HG03064 (cell line): ENCODE measurements at regions not wholly inside any gene's neighbourhood (a gene's known extent, or its start where the extent isn't known, plus 50 kb on each side); places are given as distances from the start of the nearest gene placed in this dataset.

Source experiments
- ATAC-seq: cut with Tn5 transposase; IDR thresholded peaks from one replicate; pipeline ENCODE4 v1.9.1; 2021; ENCODE audit warnings: low read depth; ENCODE audit not compliant: unreplicated experiment

- ATAC-seq: no peak
These were observed 186.5 kb downstream of the AXIN2 start for GRCh38 chr17:65374966-65375365.

DNA sequence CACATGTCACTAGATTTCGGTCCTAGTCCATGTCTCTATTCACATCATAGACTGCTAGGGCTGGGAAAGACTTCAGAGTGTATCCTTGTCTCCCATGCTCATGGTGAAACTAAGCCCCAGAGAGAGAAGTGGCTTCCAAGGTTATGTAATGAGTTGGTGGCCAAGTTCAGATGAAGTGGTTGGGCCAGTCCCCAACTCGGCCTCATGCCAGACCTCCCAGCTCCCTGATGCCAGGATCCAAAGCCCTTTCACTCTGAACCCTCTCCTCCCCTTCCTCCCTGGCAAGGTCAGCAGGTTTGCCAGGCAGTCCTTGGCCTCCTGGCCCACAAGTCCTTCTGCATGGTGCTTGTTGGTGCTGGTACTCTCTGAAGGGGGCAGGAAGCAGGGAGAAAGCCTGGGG, 189.7 kb downstream of the AXIN2 start:
- no peak for ATAC-seq

- no peak for ATAC-seq
These were observed 190.7 kb downstream of the AXIN2 start for GRCh38 chr17:65370669-65371131.

- no peak for ATAC-seq
These were observed 193.1 kb downstream of the AXIN2 start for GRCh38 chr17:65368341-65368740.

GRCh38 chr17:65366102-65366844, 195.2 kb downstream of the AXIN2 start:
- no peak for ATAC-seq

DNA sequence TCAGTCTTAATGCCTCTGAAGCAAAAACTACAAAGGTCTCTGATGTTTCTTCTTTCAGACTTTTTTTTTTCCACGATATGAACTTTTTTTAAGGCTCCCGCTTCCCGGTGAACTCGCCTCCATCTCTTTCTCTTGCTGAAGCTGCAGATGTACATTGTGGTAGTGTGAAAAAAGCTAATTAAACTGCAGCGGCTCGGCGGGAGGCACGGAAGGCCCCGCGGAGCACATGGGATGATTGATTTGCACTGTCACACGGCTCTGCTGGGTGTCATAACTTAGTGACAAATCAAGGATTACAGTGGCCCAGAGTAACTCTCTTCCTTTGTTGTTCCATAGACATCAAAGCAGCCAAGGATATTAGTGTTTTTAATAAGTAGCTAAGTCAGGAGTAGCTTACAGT, 196.3 kb downstream of the AXIN2 start:
- no peak for ATAC-seq

DNA sequence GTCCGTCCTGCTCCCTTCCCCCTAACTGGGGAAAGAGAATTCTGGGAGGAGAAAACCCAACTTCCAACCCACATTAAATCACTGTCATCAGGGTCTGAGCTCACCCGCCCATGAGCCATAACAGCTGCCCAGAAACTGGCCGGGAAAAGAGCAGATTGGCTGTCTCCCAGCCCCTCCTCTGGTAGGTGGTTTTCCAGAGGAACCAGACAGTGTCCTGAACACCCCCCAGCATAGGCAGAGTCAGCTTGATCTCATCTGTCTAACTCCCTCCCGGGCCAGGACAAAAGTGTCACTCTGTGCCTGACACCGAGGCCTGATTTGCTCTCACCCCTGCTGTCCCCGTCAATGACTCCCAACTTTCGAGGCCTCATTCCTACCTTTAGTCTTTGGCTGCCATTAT, 197.0 kb downstream of the AXIN2 start:
- no peak for ATAC-seq

DNA sequence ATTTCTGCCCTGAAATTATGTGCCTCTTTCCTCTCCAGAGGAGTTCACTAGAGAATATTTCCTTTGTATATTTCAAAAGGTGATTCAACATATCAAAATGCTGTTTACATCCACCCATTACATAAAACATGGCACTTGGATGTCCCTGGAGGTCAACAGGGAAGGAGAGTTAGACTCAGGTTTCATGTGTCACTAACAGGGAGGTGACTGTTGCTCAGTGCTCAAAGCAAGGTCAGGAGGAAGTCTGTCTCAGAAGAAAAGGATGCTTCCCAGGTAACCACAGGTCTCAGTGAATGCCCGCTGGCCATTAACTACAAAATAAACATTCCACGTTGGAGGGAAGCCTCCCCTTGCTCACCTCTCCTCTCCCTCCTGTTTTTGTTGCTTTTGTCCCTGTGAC, 198.6 kb downstream of the AXIN2 start:
- ATAC-seq: no peak

GRCh38 chr17:65360961-65361552, 200.4 kb downstream of the AXIN2 start:
- no peak for ATAC-seq

GRCh38 chr17:65359016-65359415, 202.4 kb downstream of the AXIN2 start:
- no peak for ATAC-seq

DNA sequence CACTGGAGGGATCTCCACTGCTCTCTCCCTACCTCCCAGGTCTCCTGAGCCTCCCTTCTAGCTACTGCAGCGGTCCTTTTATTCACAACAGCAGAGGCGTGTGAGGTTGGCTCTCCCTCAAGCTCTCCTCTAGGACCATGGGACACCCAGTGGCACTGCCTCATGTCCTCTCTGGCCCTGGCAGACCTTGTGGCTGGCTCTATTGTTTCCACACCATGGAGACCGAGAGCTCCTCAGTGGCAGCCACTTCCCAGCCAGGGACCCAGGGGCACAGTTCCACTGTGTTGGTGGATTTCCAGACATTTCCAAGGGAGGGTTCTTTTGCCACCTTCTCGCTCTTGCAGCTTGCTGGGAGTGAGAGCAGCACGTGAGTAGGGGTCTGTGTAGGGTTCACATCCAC, 204.9 kb downstream of the AXIN2 start:
- no peak for ATAC-seq

DNA sequence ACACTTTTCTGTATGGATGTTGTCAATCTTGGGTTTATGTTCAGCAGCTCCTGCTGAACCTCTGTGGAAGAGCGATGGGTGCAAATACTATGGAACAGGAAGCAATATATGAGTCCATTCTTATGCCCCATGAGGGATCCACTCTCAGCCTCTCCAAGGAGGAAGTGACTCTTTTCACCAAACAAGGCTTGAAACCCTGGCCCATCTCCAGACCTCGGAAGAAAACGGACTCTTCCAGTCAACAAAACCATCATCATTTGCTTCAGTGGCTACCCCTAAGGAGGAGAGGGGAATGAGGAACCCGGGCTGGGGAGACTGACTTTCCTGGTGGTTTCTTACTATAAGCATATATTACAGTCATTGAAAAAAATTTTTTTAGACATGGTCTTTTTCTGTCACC, 206.2 kb downstream of the AXIN2 start:
- ATAC-seq: no peak

- no peak for ATAC-seq
These were observed 211.5 kb downstream of the AXIN2 start for GRCh38 chr17:65349916-65350315.

- ATAC-seq: no peak
These were observed 209.0 kb downstream of the RGS9 start for GRCh38 chr17:65346166-65346565.

DNA sequence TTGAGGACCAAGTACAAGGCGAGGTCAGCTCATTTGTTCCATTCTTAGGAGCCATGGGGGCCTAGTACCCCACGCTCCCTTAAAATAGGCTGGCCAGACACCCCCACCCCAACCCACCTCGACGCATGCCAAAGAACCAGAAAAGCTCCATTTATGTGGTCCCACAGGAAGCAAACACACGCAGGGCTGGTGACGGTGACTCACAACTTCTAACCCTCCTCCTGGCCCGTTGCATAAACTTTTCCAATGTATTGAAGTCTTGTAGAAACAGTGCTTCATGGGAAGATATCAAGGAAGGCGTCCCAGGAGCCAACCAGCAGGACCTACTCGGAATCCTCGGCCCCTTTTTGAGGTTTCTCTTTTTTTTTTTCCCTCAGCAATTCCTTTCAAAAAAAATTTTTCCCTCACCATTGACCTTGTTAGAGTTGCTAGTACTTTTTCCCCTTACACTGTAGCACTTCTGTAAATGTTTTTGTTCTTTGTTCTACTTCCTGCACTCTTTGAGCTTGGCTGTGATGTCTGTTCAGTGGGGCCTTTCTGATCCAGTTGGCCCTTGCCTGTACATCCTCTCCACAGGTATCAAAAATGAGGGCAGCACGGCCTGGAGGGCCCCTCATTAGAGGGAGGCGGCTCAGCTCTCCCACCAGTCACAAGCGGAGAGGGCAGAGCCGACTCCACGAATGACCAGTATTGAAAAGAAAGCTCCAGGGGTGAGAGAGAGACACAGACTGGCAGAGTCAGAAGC, 208.3 kb downstream of the RGS9 start:
- ATAC-seq: no peak

DNA sequence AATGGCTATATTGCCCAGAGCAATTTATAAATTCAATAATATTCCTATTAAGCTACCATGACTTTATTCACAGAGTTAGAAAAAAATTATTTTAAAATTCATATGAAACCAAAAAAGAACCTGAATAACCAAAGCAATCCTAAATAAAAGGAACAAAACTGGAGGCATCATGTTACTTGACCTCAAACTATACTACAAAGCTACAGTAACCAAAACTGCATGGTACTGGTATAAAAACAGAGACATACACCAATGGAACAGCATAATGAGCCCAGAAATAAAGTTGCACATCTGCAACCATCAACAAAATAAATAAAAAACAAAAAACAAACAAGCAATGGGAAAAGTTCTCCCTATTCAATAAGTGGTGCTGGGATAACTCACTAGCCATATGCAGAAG, 203.2 kb downstream of the RGS9 start:
- ATAC-seq: no peak

GRCh38 chr17:65334406-65334805, 197.2 kb downstream of the RGS9 start:
- ATAC-seq: no peak

DNA sequence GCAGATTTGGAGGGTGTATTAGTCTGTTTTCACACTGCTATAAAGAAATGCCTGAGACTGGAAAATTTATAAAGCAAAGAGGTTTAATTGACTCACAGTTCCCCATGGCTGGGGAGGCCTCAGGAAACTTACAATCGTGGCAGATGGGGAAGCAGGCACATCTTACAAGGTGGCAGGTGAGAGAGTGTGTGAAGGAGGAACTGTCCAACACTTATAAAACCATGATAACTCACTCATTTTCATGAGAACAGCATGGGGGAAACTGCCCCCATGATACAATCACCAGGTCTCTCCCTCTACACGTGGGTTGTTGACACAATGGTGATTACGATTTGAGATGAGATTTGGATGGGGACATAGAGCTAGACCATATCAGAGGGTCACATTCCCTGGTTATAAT, 195.6 kb downstream of the RGS9 start:
- no peak for ATAC-seq

- ATAC-seq: no peak
These were observed 195.2 kb downstream of the RGS9 start for GRCh38 chr17:65332375-65332774.

- no peak for ATAC-seq
These were observed 191.4 kb downstream of the RGS9 start for GRCh38 chr17:65328567-65328966.

GRCh38 chr17:65324611-65325342, 187.6 kb downstream of the RGS9 start:
- no peak for ATAC-seq
